ENCODE measurements at regions not wholly inside any gene's neighbourhood (a gene's known extent, or its start where the extent isn't known, plus 50 kb on each side); places are given as distances from the start of the nearest gene placed in this dataset.
"Not testable (repeated sequence)": the region's sequence is repeated elsewhere in the genome, so short reads cannot be mapped to it uniquely, and the experiment has no call there.

DNA sequence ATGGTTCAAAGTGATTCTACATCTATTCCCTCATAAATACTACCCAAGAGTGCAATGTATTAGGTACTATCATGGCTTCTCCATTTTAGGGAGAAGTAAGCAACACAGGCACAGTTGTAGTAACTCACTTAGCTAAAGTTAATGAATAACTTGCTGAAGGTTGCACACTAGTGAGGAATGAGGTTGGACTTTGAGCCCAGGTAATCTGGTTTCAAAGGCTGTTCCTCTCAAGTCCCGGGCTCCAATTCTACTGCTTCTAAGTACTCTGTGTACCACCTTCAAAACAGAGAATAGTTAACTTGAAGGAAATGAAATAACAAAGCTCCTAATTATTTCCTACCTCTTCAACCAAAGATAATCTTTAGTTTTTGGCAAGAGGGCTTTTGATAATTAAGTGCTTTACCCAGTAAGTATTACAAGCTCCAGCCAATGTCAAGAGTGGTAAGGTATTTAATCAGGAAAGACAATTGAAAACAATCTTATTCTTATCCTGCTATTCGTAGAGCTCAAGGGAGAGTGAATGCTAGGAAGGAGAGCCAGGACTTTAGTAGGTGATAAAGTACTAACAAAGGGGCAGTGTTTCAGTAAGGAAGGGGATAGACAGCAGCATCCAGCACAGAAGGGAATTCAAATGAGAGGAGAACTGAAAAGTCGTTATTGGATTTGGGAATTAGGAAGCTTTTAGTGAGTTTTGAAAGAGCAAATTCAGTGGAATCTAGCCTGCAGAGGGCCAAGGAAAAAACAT lies 158.2 kb upstream of the PTPRZ1 start:
- ChIA-PET CTCF (interaction anchor here (0.6 kb wide), 1 partner anchor 11 kb away, joined by 3 read pairs; no protein-coding TSS in a partner anchor), POLR2A (no interaction called here)
- no peaks in the 10 kb centered on the region for H3K4me1 ChIP-seq
- H3K27ac ChIP-seq = no peak overlapping the region
- H3K4me3 ChIP-seq = no peak overlapping the region
- no peak overlapping the region for H3K4me2 ChIP-seq
- TF ChIP-seq NFE2L2 (conservative IDR thresholded peaks at IDR 0.05; ENCODE audit: low read length) (no peak), CHD4 (IDR thresholded peaks at IDR 0.05; ENCODE audit: borderline replicate concordance) (no peak), ESRRA (IDR thresholded peaks at IDR 0.05; ENCODE audit: borderline replicate concordance, low read length) (no peak), BHLHE40 (IDR thresholded peaks at IDR 0.05; ENCODE audit: low read depth, low read length) (no peak)
- TF ChIP-seq, protein P1, sequence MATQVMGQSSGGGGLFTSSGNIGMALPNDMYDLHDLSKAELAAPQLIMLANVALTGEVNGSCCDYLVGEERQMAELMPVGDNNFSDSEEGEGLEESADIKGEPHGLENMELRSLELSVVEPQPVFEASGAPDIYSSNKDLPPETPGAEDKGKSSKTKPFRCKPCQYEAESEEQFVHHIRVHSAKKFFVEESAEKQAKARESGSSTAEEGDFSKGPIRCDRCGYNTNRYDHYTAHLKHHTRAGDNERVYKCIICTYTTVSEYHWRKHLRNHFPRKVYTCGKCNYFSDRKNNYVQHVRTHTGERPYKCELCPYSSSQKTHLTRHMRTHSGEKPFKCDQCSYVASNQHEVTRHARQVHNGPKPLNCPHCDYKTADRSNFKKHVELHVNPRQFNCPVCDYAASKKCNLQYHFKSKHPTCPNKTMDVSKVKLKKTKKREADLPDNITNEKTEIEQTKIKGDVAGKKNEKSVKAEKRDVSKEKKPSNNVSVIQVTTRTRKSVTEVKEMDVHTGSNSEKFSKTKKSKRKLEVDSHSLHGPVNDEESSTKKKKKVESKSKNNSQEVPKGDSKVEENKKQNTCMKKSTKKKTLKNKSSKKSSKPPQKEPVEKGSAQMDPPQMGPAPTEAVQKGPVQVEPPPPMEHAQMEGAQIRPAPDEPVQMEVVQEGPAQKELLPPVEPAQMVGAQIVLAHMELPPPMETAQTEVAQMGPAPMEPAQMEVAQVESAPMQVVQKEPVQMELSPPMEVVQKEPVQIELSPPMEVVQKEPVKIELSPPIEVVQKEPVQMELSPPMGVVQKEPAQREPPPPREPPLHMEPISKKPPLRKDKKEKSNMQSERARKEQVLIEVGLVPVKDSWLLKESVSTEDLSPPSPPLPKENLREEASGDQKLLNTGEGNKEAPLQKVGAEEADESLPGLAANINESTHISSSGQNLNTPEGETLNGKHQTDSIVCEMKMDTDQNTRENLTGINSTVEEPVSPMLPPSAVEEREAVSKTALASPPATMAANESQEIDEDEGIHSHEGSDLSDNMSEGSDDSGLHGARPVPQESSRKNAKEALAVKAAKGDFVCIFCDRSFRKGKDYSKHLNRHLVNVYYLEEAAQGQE (IDR thresholded peaks at IDR 0.05) = no peak
- ATAC-seq = no peak
- 1% methylated on average over 3 of the region's 3 CpGs for WGBS (ENCODE audit: missing lambda C conversion rate)
- no peak for DNase-seq (ENCODE audit: low read depth in 1 of 2, low spot score in 1 of 2)
- FAIRE-seq = no peak
- H3K9me3 ChIP-seq = no peaks in the 10 kb centered on the region

DNA sequence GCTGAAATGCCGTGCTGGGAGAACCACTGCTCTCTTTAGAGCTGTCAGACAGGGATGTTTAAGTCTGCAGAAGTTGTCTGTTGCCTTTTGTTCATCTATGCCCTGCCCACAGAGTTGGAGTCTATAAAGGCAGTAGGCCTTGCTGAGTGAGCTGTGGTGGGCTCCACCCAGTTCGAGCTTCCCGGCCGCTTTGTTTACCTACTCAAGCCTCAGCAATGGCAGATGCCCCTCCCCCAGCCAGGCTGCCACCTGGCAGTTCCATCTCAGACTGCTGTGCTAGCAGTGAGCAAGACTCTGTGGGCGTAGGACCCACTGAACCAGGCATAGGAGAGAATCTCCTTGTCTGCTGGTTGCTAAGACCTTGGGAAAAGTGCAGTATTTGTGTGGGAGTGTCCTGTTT lies 160.0 kb upstream of the PTPRZ1 start:
- H3K9me3 ChIP-seq; DNase-seq (ENCODE audit: low read depth in 1 of 2, low spot score in 1 of 2); H3K4me3 ChIP-seq; CTCF ChIA-PET; FAIRE-seq; H3K4me2 ChIP-seq; H3K4me1 ChIP-seq; H3K27ac ChIP-seq; POLR2A ChIA-PET; ATAC-seq: not testable (repeated sequence)
- 0% methylated on average over 1 of the region's 5 CpGs for WGBS (ENCODE audit: missing lambda C conversion rate)

DNA sequence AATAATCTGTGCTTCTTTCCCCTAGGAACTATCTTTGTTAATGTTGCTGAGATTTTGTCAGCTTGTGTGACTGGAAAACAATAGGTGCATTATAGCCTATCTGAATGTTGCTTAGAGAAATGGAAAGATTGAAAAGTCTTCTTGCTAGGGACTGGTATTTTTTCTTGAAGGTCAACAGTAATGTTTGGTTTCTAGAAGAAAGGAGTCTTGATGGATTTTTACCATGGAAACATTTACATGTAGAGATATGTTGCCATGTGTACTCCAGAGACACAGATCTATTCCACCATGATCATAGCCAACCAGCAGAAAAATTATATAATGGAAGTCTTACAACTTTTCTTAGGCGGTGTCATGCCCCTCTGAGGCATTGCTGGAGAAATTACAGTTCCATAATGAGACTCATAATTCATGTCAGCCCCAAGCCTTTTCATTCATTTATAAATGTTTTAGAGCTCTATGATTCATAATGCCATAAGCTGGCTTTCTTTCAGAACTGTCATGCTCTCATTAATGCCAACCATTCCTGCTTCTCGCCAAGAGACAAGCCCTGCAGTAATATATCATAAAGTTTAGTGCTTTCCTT lies 175.1 kb upstream of the PTPRZ1 start:
- H3K4me3 ChIP-seq = no peak overlapping the region
- H3K4me2 ChIP-seq = no peak overlapping the region
- DNase-seq (ENCODE audit: low read depth in 1 of 2, low spot score in 1 of 2) = no peak
- POLR2A ChIA-PET = no interaction called here
- H3K27ac ChIP-seq = no peak overlapping the region
- FAIRE-seq = no peak
- WGBS (ENCODE audit: missing lambda C conversion rate) = 0% methylated on average over 2 of the region's 2 CpGs
- TF ChIP-seq, protein P2, sequence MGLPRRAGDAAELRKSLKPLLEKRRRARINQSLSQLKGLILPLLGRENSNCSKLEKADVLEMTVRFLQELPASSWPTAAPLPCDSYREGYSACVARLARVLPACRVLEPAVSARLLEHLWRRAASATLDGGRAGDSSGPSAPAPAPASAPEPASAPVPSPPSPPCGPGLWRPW (IDR thresholded peaks at IDR 0.05) = no peak
- TF ChIP-seq TP53 (CRISPR knock-in tag; IDR thresholded peaks at IDR 0.05) (no peak), NR3C1 (IDR thresholded peaks at IDR 0.05) (no peak), RARB (CRISPR knock-in tag; IDR thresholded peaks at IDR 0.05) (no peak)
- no peaks in the 10 kb centered on the region for H3K9me3 ChIP-seq
- CTCF ChIA-PET = no interaction called here
- ATAC-seq = no peak
- no peaks in the 10 kb centered on the region for H3K4me1 ChIP-seq

DNA sequence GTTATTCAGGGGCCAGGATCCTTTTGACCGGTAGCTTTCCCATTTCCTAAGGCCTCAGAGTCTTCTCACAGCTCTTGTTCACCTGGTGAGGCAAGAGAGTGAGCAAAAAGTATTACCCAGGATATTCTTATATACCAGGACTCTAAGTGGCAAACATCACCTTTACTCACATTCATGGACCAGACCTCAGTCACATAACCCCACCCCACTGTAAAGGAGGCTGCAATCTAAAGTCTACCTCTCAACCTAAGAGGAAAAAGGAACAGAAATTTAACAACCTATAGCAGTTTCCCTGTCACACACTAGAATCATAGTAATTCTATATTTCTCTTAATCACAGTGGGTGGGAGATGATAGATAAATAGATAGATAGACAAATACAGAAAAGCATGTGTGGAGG lies 176.0 kb upstream of the PTPRZ1 start:
- no peak for TF ChIP-seq TFCP2L1 (CRISPR knock-in tag; IDR thresholded peaks at IDR 0.05)
- TF ChIP-seq TP53 (CRISPR knock-in tag; IDR thresholded peaks at IDR 0.05) = no peak
- TF ChIP-seq, protein P3, sequence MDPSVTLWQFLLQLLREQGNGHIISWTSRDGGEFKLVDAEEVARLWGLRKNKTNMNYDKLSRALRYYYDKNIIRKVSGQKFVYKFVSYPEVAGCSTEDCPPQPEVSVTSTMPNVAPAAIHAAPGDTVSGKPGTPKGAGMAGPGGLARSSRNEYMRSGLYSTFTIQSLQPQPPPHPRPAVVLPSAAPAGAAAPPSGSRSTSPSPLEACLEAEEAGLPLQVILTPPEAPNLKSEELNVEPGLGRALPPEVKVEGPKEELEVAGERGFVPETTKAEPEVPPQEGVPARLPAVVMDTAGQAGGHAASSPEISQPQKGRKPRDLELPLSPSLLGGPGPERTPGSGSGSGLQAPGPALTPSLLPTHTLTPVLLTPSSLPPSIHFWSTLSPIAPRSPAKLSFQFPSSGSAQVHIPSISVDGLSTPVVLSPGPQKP (IDR thresholded peaks at IDR 0.05; ENCODE audit: low read depth, low read length) = no peak
- no peak for TF ChIP-seq HEYL (CRISPR knock-in tag; IDR thresholded peaks at IDR 0.05)
- no peak for TF ChIP-seq RCOR1 (IDR thresholded peaks at IDR 0.05; ENCODE audit: low read depth, low read length)
- TF ChIP-seq, protein P4, sequence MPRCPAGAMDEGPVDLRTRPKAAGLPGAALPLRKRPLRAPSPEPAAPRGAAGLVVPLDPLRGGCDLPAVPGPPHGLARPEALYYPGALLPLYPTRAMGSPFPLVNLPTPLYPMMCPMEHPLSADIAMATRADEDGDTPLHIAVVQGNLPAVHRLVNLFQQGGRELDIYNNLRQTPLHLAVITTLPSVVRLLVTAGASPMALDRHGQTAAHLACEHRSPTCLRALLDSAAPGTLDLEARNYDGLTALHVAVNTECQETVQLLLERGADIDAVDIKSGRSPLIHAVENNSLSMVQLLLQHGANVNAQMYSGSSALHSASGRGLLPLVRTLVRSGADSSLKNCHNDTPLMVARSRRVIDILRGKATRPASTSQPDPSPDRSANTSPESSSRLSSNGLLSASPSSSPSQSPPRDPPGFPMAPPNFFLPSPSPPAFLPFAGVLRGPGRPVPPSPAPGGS (IDR thresholded peaks at IDR 0.05) = no peak
- no peak for TF ChIP-seq RNF2 (IDR thresholded peaks at IDR 0.05; ENCODE audit: borderline replicate concordance, low read depth)
- TF ChIP-seq, protein P5, sequence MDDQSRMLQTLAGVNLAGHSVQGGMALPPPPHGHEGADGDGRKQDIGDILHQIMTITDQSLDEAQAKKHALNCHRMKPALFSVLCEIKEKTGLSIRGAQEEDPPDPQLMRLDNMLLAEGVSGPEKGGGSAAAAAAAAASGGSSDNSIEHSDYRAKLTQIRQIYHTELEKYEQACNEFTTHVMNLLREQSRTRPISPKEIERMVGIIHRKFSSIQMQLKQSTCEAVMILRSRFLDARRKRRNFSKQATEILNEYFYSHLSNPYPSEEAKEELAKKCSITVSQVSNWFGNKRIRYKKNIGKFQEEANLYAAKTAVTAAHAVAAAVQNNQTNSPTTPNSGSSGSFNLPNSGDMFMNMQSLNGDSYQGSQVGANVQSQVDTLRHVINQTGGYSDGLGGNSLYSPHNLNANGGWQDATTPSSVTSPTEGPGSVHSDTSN (IDR thresholded peaks at IDR 0.05) = no peak
- TF ChIP-seq, protein P6, sequence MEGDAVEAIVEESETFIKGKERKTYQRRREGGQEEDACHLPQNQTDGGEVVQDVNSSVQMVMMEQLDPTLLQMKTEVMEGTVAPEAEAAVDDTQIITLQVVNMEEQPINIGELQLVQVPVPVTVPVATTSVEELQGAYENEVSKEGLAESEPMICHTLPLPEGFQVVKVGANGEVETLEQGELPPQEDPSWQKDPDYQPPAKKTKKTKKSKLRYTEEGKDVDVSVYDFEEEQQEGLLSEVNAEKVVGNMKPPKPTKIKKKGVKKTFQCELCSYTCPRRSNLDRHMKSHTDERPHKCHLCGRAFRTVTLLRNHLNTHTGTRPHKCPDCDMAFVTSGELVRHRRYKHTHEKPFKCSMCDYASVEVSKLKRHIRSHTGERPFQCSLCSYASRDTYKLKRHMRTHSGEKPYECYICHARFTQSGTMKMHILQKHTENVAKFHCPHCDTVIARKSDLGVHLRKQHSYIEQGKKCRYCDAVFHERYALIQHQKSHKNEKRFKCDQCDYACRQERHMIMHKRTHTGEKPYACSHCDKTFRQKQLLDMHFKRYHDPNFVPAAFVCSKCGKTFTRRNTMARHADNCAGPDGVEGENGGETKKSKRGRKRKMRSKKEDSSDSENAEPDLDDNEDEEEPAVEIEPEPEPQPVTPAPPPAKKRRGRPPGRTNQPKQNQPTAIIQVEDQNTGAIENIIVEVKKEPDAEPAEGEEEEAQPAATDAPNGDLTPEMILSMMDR (IDR thresholded peaks at IDR 0.05) = no peak
- TF ChIP-seq PHF8 (IDR thresholded peaks at IDR 0.05; ENCODE audit: borderline replicate concordance, low read depth) = no peak
- H3K4me1 ChIP-seq = no peaks in the 10 kb centered on the region
- FAIRE-seq = no peak
- DNase-seq (ENCODE audit: low read depth in 1 of 2, low spot score in 1 of 2) = no peak
- H3K4me3 ChIP-seq = no peak overlapping the region
- WGBS (ENCODE audit: missing lambda C conversion rate) = 0% methylated on average over 1 of the region's 1 CpG
- ChIA-PET CTCF (no interaction called here), POLR2A (no interaction called here)
- H3K27ac ChIP-seq = no peak overlapping the region
- no peak overlapping the region for H3K4me2 ChIP-seq
- no peaks in the 10 kb centered on the region for H3K9me3 ChIP-seq
- no peak for ATAC-seq
